B cell (primary cell): ENCODE measurements at regions not wholly inside any gene's neighbourhood (a gene's known extent, or its start where the extent isn't known, plus 50 kb on each side); places are given as distances from the start of the nearest gene placed in this dataset.

Experiments used
- EZH2 ChIP-seq: IDR thresholded peaks from 2 replicates; pipeline ENCODE4 v1.6.1; 2012; ENCODE audit warnings: borderline replicate concordance, low read depth, mild to moderate bottlenecking, moderate library complexity, low read length; ENCODE audit not compliant: insufficient read depth, poor library complexity, severe bottlenecking
- TF ChIP-seq, protein P1 (sequence below): fragments of 200-600 bp; IDR thresholded peaks from one replicate; pipeline ENCODE4 v1.8.0; 2022; ENCODE audit warnings: antibody characterized with exemption, mild to moderate bottlenecking

DNA sequence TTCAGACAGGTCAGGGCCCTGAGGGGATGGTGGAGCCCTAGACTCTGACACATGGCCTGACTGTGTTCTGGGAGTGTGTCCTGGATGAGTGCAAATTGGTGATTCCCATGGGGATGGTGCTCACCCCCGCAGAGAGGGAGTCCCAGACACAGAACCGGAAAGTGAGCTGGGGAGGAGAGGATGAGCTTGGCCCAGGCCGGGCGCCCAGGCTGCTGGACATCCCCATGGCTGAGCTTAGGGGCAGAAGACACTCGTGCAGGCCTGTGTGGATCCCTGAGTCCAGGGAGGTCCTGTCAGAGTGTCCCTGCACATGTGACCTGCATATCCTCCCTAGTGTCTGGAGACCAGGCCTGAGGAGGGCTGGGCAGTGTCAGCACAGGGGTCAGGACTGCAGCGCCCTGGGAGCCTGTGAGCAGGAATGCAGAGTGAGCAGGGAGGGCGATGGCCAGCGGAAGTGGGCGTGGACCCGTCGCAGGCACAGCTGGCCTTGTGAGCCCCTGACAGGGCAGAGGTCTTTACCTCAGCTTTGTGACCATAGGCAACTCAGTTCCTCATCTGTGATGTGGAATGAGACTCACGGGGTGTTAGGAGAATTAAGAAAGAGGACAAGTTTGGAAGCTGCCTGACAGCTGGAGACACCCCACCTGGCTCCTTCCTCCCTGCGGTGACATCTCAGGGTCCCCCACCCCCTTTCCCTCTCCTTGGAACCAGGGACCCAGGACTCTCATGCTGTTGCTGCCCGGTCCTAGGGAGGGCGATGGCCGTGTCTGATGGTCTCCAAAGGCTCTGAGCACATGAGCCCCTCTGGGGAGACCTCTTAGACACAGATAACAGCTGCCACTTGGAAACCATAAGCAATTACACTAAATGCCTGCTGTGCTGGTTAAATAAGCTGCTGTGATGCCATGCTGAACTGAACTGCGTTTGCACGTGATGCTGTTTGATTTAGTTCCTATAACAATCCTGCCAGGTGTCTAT lies 62.6 kb upstream of the HS6ST1 start:
- TF ChIP-seq, protein P1, sequence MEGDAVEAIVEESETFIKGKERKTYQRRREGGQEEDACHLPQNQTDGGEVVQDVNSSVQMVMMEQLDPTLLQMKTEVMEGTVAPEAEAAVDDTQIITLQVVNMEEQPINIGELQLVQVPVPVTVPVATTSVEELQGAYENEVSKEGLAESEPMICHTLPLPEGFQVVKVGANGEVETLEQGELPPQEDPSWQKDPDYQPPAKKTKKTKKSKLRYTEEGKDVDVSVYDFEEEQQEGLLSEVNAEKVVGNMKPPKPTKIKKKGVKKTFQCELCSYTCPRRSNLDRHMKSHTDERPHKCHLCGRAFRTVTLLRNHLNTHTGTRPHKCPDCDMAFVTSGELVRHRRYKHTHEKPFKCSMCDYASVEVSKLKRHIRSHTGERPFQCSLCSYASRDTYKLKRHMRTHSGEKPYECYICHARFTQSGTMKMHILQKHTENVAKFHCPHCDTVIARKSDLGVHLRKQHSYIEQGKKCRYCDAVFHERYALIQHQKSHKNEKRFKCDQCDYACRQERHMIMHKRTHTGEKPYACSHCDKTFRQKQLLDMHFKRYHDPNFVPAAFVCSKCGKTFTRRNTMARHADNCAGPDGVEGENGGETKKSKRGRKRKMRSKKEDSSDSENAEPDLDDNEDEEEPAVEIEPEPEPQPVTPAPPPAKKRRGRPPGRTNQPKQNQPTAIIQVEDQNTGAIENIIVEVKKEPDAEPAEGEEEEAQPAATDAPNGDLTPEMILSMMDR: no peak
- TF ChIP-seq EZH2: no peak
